ENCODE measurements at regions not wholly inside any gene's neighbourhood (a gene's known extent, or its start where the extent isn't known, plus 50 kb on each side); places are given as distances from the start of the nearest gene placed in this dataset.

DNA sequence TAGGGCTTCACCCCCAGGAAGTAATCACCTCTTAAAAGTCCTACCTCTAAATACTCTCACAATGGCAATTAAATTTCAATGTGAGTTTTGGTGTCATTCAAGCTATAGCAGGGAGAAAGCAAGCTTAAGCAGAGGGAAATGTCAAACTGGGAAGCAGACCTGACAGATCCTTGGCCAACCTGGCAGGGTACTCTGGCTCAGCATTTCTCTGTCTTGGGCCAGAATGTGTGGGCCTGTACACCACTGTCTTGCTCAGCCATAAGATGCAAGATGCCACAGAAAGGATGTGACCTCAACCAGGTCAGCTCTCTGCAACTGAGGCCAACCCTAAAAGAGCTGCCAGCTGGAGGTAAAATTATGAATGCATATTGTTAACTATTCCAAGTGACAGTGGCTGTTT is 130.6 kb upstream of the CMC1 start:
- TF ChIP-seq YY1 (IDR thresholded peaks at IDR 0.05; ENCODE audit: insufficient read depth, insufficient read length) (no peak), SUZ12 (IDR thresholded peaks at IDR 0.05; ENCODE audit: extremely low read depth, insufficient read depth, insufficient read length) (no peak)

Measured in NT2/D1 (cell line).